ENCODE measurements at regions not wholly inside any gene's neighbourhood (a gene's known extent, or its start where the extent isn't known, plus 50 kb on each side); places are given as distances from the start of the nearest gene placed in this dataset.

DNA sequence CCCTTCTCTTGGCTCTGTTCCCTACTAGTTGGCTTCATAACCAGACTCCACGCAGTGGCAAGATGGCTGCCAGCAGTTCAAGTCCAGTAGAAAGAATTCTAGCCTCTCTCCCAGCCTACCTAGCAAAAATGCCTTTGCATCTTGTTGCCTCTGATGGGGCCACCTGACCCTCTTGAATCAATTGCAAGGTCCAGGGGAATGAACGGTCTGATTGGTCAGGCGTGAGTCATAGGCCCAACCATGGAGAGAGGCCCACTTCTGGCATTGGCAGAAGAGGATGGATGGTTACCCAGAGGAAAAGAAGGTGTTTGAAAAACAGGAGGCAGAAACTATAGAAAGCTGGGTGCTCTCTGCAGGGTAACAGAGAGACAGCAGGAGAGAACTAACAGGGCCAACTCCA lies 622.6 kb downstream of the CCDC171 start:
- DNase-seq (no peak), ATAC-seq (replicated peaks in 1 of 4) (no peak)
- WGBS (ENCODE audit: insufficient coverage), result 77% methylated on average over 2 of the region's 3 CpGs
- ChIA-PET CTCF (no interaction called here), POLR2A (no interaction called here)
- Mint-ChIP-seq H3K27me3 (no peaks in the 10 kb centered on the region), H3K9me3 (no peaks in the 10 kb centered on the region), H3K4me1 (peaks cover 0 to 2% (median 0%) of the 10 kb centered on the region in 3 donors), H3K36me3 (no peaks in the 10 kb centered on the region), H3K27ac (no peak overlapping the region), H3K4me3 (no peak overlapping the region)
- Histone ChIP-seq H3K9me3 (no peaks in the 10 kb centered on the region), H3K4me3 (ENCODE audit: control insufficient read depth in 1 of 2, extremely low read depth in 1 of 2, low read length in 1 of 2) (no peak overlapping the region), H3K27ac (ENCODE audit: low read length) (no peak overlapping the region), H3K36me3 (ENCODE audit: control insufficient read depth in 2 of 2, extremely low read depth in 1 of 2, insufficient read depth in 1 of 2, low read length in 1 of 2) (no peaks in the 10 kb centered on the region), H3K27me3 (replicated peaks in 1 of 2; ENCODE audit: control insufficient read depth in 2 of 2, extremely low read depth in 1 of 2, insufficient read depth in 2 of 2, low read length in 1 of 2) (no peaks in the 10 kb centered on the region), H3K4me1 (ENCODE audit: control insufficient read depth in 1 of 2, extremely low read depth in 1 of 2, insufficient read depth in 2 of 2, low read length in 2 of 2) (peaks cover 0 to 12% of the 10 kb centered on the region in 2 experiments)

DNA sequence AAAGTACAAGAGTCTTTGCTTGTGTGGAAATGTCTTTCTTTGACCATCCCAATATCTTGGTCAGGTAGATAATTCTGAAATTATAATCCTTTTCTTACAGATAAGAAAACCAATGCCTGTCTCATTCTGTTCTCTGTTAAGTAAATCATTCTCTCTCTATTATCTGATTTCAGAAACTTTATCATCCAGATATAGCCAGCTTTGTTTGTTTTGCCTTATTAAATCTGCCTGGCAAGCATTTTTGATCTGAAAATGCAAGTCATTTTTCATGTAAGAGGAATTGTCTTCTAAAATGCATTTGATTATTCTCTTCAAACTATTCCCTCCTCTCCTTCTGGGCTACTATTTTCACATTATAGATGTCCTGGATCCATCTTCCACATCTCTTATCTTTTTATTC lies 625.5 kb downstream of the CCDC171 start:
- H3K4me3 ChIP-seq (ENCODE audit: control insufficient read depth in 1 of 2, extremely low read depth in 1 of 2, low read length in 1 of 2), result no peak overlapping the region
- H3K36me3 ChIP-seq (ENCODE audit: control insufficient read depth in 2 of 2, extremely low read depth in 1 of 2, insufficient read depth in 1 of 2, low read length in 1 of 2), result no peaks in the 10 kb centered on the region
- no peaks in the 10 kb centered on the region for H3K9me3 ChIP-seq
- H3K4me1 ChIP-seq (ENCODE audit: control insufficient read depth in 1 of 2, extremely low read depth in 1 of 2, insufficient read depth in 2 of 2, low read length in 2 of 2), result peaks cover 0 to 39% of the 10 kb centered on the region in 2 experiments
- H3K27me3 ChIP-seq (replicated peaks in 1 of 2; ENCODE audit: control insufficient read depth in 2 of 2, extremely low read depth in 1 of 2, insufficient read depth in 2 of 2, low read length in 1 of 2), result no peaks in the 10 kb centered on the region
- DNase-seq, result no peak
- ATAC-seq (replicated peaks in 1 of 4), result no peak
- POLR2A ChIA-PET, result no interaction called here
- Mint-ChIP-seq H3K9me3 (peaks cover 0 to 6% (median 0%) of the 10 kb centered on the region in 3 donors), H3K27ac (no peak overlapping the region), H3K27me3 (no peaks in the 10 kb centered on the region), H3K36me3 (no peaks in the 10 kb centered on the region), H3K4me1 (peaks cover 0 to 2% (median 0%) of the 10 kb centered on the region in 3 donors), H3K4me3 (no peak overlapping the region)
- CTCF ChIA-PET, result no interaction called here
- H3K27ac ChIP-seq (ENCODE audit: low read length), result no peak overlapping the region

DNA sequence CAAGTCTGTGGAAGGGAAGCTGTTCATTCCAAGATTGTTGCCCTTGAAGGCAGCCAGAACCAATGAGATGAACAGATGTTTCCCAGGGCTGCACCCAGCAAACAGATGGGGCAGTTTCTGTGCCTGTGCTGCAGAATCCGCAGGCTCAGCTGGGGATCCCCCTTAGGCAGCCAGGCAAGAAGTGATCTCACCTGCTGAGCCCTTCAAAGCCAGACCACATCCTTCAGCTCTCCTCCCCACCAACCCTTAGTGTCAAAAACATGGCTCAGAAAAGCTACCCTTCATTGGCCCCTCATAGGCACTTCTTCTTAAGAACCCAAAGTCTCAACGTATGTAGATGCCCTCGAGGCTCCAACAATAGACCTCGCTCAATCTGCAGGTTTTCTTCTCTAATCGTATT lies 626.7 kb downstream of the CCDC171 start:
- no peak overlapping the region for H3K27ac Mint-ChIP-seq
- Histone ChIP-seq H3K4me3 (ENCODE audit: control insufficient read depth in 1 of 2, extremely low read depth in 1 of 2, low read length in 1 of 2) (no peak overlapping the region), H3K27ac (ENCODE audit: low read length) (no peak overlapping the region), H3K4me1 (ENCODE audit: control insufficient read depth in 1 of 2, extremely low read depth in 1 of 2, insufficient read depth in 2 of 2, low read length in 2 of 2) (peaks cover 0 to 43% of the 10 kb centered on the region in 2 experiments), H3K9me3 (no peaks in the 10 kb centered on the region), H3K27me3 (replicated peaks in 1 of 2; ENCODE audit: control insufficient read depth in 2 of 2, extremely low read depth in 1 of 2, insufficient read depth in 2 of 2, low read length in 1 of 2) (no peaks in the 10 kb centered on the region), H3K36me3 (ENCODE audit: control insufficient read depth in 2 of 2, extremely low read depth in 1 of 2, insufficient read depth in 1 of 2, low read length in 1 of 2) (no peaks in the 10 kb centered on the region)
- CTCF ChIA-PET, result no interaction called here
- H3K27me3 Mint-ChIP-seq, result no peaks in the 10 kb centered on the region
- DNase-seq, result peak in 27 of 35 experiments; percentile 3 to 61 (median 20)
- no peak overlapping the region for H3K4me3 Mint-ChIP-seq
- peaks cover 0 to 2% (median 0%) of the 10 kb centered on the region in 3 donors for H3K4me1 Mint-ChIP-seq
- peaks cover 0 to 6% (median 0%) of the 10 kb centered on the region in 3 donors for H3K9me3 Mint-ChIP-seq
- ATAC-seq (replicated peaks in 1 of 4), result peak; percentile 76 to 99 (median 86)
- 86% methylated on average over 1 of the region's 5 CpGs for WGBS (ENCODE audit: insufficient coverage)
- POLR2A ChIA-PET, result no interaction called here
- no peaks in the 10 kb centered on the region for H3K36me3 Mint-ChIP-seq

DNA sequence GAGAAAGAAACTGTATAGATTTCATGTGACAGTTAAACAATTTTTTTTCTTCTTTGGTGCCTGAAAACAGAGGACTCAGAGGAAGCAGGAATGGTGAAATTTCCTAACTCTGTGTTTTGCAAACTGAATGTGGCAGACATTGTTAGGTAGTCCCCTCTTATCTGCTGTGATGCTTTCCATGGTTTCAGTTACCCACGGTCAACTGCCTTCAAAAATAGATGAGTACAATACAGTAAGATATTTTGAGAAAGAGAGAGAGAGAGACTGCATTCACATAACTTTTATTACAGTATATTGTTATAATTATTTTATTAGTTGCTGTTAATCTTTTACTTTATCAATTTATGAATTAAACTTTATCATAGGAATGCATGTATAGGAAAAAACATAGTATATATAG lies 627.2 kb downstream of the CCDC171 start:
- no peak overlapping the region for H3K27ac Mint-ChIP-seq
- H3K4me3 ChIP-seq (ENCODE audit: control insufficient read depth in 1 of 2, extremely low read depth in 1 of 2, low read length in 1 of 2), result no peak overlapping the region
- ATAC-seq (replicated peaks in 1 of 4), result peak in 1 of 4 experiments; percentile 4
- no peaks in the 10 kb centered on the region for H3K27me3 Mint-ChIP-seq
- WGBS (ENCODE audit: insufficient coverage), result no CpG with 5 or more reads among the region's 1 CpG
- no peaks in the 10 kb centered on the region for H3K27me3 ChIP-seq (replicated peaks in 1 of 2; ENCODE audit: control insufficient read depth in 2 of 2, extremely low read depth in 1 of 2, insufficient read depth in 2 of 2, low read length in 1 of 2)
- no peak overlapping the region for H3K4me3 Mint-ChIP-seq
- peaks cover 0 to 3% of the 10 kb centered on the region in 2 donors for H3K36me3 ChIP-seq (ENCODE audit: control insufficient read depth in 2 of 2, extremely low read depth in 1 of 2, insufficient read depth in 1 of 2, low read length in 1 of 2)
- H3K36me3 Mint-ChIP-seq, result no peaks in the 10 kb centered on the region
- H3K9me3 ChIP-seq, result no peaks in the 10 kb centered on the region
- ChIA-PET POLR2A (no interaction called here), CTCF (no interaction called here)
- no peak overlapping the region for H3K27ac ChIP-seq (ENCODE audit: low read length)
- H3K4me1 Mint-ChIP-seq, result peaks cover 0 to 2% (median 0%) of the 10 kb centered on the region in 3 donors
- H3K9me3 Mint-ChIP-seq, result peaks cover 0 to 6% (median 0%) of the 10 kb centered on the region in 3 donors
- H3K4me1 ChIP-seq (ENCODE audit: control insufficient read depth in 1 of 2, extremely low read depth in 1 of 2, insufficient read depth in 2 of 2, low read length in 2 of 2), result peaks cover 0 to 43% of the 10 kb centered on the region in 2 experiments
- DNase-seq, result no peak

DNA sequence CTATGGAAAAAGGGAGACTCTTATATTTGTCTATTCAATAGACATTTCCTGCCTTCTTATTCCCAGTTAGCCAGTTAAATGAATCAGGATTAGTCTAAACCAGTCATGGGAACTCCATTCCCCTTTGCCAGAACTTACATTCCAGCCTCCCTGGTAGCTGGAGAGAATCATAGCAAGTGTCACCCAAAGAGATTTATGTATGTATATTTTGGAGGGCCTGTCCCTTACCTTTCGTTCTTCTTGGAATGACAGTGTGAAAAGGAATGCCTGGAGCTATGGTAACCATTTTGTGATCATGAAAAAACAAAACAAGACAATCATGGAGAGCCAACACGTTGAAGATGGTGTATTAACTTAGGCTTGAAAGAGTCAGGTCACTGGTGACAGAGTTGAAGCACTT lies 627.7 kb downstream of the CCDC171 start:
- Histone ChIP-seq H3K27ac (ENCODE audit: low read length) (no peak overlapping the region), H3K4me3 (ENCODE audit: control insufficient read depth in 1 of 2, extremely low read depth in 1 of 2, low read length in 1 of 2) (no peak overlapping the region), H3K4me1 (ENCODE audit: control insufficient read depth in 1 of 2, extremely low read depth in 1 of 2, insufficient read depth in 2 of 2, low read length in 2 of 2) (peaks cover 0 to 43% of the 10 kb centered on the region in 2 experiments), H3K9me3 (no peaks in the 10 kb centered on the region), H3K36me3 (ENCODE audit: control insufficient read depth in 2 of 2, extremely low read depth in 1 of 2, insufficient read depth in 1 of 2, low read length in 1 of 2) (peaks cover 0 to 3% of the 10 kb centered on the region in 2 donors), H3K27me3 (replicated peaks in 1 of 2; ENCODE audit: control insufficient read depth in 2 of 2, extremely low read depth in 1 of 2, insufficient read depth in 2 of 2, low read length in 1 of 2) (no peaks in the 10 kb centered on the region)
- no peaks in the 10 kb centered on the region for H3K36me3 Mint-ChIP-seq
- ChIA-PET CTCF (no interaction called here), POLR2A (no interaction called here)
- 59% methylated on average over 2 of the region's 2 CpGs for WGBS (ENCODE audit: insufficient coverage)
- no peaks in the 10 kb centered on the region for H3K27me3 Mint-ChIP-seq
- no peak for ATAC-seq (replicated peaks in 1 of 4)
- H3K4me3 Mint-ChIP-seq, result no peak overlapping the region
- no peak overlapping the region for H3K27ac Mint-ChIP-seq
- H3K4me1 Mint-ChIP-seq, result peaks cover 0 to 2% (median 0%) of the 10 kb centered on the region in 3 donors
- peaks cover 0 to 6% (median 0%) of the 10 kb centered on the region in 3 donors for H3K9me3 Mint-ChIP-seq
- no peak for DNase-seq

DNA sequence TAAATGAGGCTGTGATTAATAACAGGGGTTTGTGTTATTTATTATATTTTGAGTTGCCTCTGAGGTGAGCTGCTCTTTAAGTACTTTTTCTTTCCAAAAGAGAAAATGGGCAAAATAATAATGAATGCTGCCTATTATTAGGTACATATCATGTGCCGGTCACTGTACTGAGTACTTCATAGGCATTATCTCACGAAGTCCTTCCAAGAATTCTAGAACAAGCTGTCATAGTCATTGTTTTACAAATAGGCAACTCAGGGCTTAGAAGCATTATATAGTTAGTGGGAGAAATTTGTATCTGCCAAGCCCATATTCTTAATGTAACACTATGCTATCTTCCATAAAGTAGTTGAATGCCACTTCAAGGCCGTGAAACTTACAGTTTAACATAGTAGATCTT lies 628.7 kb downstream of the CCDC171 start:
- Mint-ChIP-seq H3K4me1 (peaks cover 0 to 2% (median 0%) of the 10 kb centered on the region in 3 donors), H3K27me3 (no peaks in the 10 kb centered on the region), H3K4me3 (no peak overlapping the region), H3K27ac (no peak overlapping the region), H3K9me3 (peaks cover 0 to 6% (median 5%) of the 10 kb centered on the region in 3 donors), H3K36me3 (no peaks in the 10 kb centered on the region)
- H3K27ac ChIP-seq (ENCODE audit: low read length), result no peak overlapping the region
- no peak overlapping the region for H3K4me3 ChIP-seq (ENCODE audit: control insufficient read depth in 1 of 2, extremely low read depth in 1 of 2, low read length in 1 of 2)
- ATAC-seq (replicated peaks in 1 of 4) (no peak), DNase-seq (no peak)
- WGBS (ENCODE audit: insufficient coverage), result no CpG with 5 or more reads among the region's 3 CpGs
- H3K4me1 ChIP-seq (ENCODE audit: control insufficient read depth in 1 of 2, extremely low read depth in 1 of 2, insufficient read depth in 2 of 2, low read length in 2 of 2), result peaks cover 0 to 43% of the 10 kb centered on the region in 2 experiments
- no peaks in the 10 kb centered on the region for H3K9me3 ChIP-seq
- no peaks in the 10 kb centered on the region for H3K27me3 ChIP-seq (replicated peaks in 1 of 2; ENCODE audit: control insufficient read depth in 2 of 2, extremely low read depth in 1 of 2, insufficient read depth in 2 of 2, low read length in 1 of 2)
- ChIA-PET CTCF (no interaction called here), POLR2A (no interaction called here)
- peaks cover 0 to 3% of the 10 kb centered on the region in 2 donors for H3K36me3 ChIP-seq (ENCODE audit: control insufficient read depth in 2 of 2, extremely low read depth in 1 of 2, insufficient read depth in 1 of 2, low read length in 1 of 2)

DNA sequence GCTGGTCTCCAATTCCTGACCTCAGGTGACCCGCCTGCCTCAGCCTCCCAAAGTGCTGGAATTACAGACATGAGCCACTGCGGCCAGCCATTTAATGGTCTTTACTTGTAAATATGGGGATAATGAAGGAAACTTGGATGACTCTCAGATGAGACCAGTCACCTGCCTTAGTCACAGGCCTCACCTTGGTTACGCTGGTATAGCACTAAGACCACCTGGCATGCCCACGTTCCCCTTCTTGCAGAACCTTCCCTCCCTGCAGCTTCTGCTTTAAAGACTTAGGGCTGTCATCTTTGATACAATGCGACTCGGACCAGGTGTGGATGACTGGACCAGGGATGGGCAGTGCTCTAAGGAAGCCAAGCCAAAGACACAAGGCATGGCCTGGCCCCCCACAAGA lies 629.9 kb downstream of the CCDC171 start:
- H3K36me3 ChIP-seq (ENCODE audit: control insufficient read depth in 2 of 2, extremely low read depth in 1 of 2, insufficient read depth in 1 of 2, low read length in 1 of 2), result peaks cover 0 to 3% of the 10 kb centered on the region in 2 donors
- Mint-ChIP-seq H3K4me1 (peaks cover 0 to 2% (median 0%) of the 10 kb centered on the region in 3 donors), H3K36me3 (no peaks in the 10 kb centered on the region), H3K27ac (no peak overlapping the region), H3K4me3 (no peak overlapping the region), H3K9me3 (peaks cover 0 to 6% (median 5%) of the 10 kb centered on the region in 3 donors), H3K27me3 (no peaks in the 10 kb centered on the region)
- H3K4me1 ChIP-seq (ENCODE audit: control insufficient read depth in 1 of 2, extremely low read depth in 1 of 2, insufficient read depth in 2 of 2, low read length in 2 of 2), result peaks cover 0 to 43% of the 10 kb centered on the region in 2 experiments
- ATAC-seq (replicated peaks in 1 of 4) (no peak), DNase-seq (no peak)
- no peaks in the 10 kb centered on the region for H3K9me3 ChIP-seq
- H3K27me3 ChIP-seq (replicated peaks in 1 of 2; ENCODE audit: control insufficient read depth in 2 of 2, extremely low read depth in 1 of 2, insufficient read depth in 2 of 2, low read length in 1 of 2), result no peaks in the 10 kb centered on the region
- 100% methylated on average over 2 of the region's 6 CpGs for WGBS (ENCODE audit: insufficient coverage)
- no peak overlapping the region for H3K4me3 ChIP-seq (ENCODE audit: control insufficient read depth in 1 of 2, extremely low read depth in 1 of 2, low read length in 1 of 2)
- no peak overlapping the region for H3K27ac ChIP-seq (ENCODE audit: low read length)
- ChIA-PET POLR2A (no interaction called here), CTCF (interaction anchor here in 1 of 2 donors (0.6 kb wide), 1 partner anchor 1047 kb away, joined by 9 read pairs; no protein-coding TSS in a partner anchor)
